Small intestine (tissue), 7 donors: ENCODE measurements at regions not wholly inside any gene's neighbourhood (a gene's known extent, or its start where the extent isn't known, plus 50 kb on each side); places are given as distances from the start of the nearest gene placed in this dataset.

ENCODE experiments used
- DNase-seq, 2 donors: peaks; one replicate each; pipeline versions ENCODE4 v3.0.0 to v3.0.0-alpha.2; 2013
- FAIRE-seq: peaks from 2 replicates; lab custom pipeline; 2012; peaks lifted over from hg19 to GRCh38; lab: Jason Lieb, UNC
- H3K27ac ChIP-seq, 3 donors: one replicate each; pipeline ENCODE4 v1.5.1; 2013; ENCODE audit warnings: low read length in 2 of 3, mild to moderate bottlenecking in 2 of 3, control low read depth in 1 of 3, inconsistent platforms in 1 of 3, low read depth in 1 of 3, moderate library complexity in 1 of 3
- H3K27me3 ChIP-seq, 3 donors: one replicate each; pipeline ENCODE4 v1.6.1; 2013; ENCODE audit warnings: low read length in 3 of 3, inconsistent platforms in 1 of 3; ENCODE audit not compliant: control insufficient read depth in 3 of 3, insufficient read depth in 3 of 3
- H3K36me3 ChIP-seq, 3 donors: one replicate each; pipeline ENCODE4 v1.6.1; 2013; ENCODE audit warnings: low read length in 3 of 3, inconsistent platforms in 1 of 3, low read depth in 1 of 3, mild to moderate bottlenecking in 1 of 3, moderate library complexity in 1 of 3; ENCODE audit not compliant: control insufficient read depth in 3 of 3, insufficient read depth in 2 of 3
- H3K4me1 ChIP-seq, 3 donors: one replicate each; pipeline ENCODE4 v1.6.1; 2013; ENCODE audit warnings: low read length in 2 of 3, inconsistent platforms in 1 of 3, low read depth in 1 of 3, mild to moderate bottlenecking in 1 of 3, moderate library complexity in 1 of 3; ENCODE audit not compliant: control insufficient read depth in 3 of 3, insufficient read depth in 2 of 3
- H3K4me3 ChIP-seq, 3 donors: one replicate each; pipeline ENCODE4 v1.5.1; 2013; ENCODE audit warnings: low read length in 3 of 3, control low read depth in 1 of 3, inconsistent platforms in 1 of 3, low read depth in 1 of 3, mild to moderate bottlenecking in 1 of 3, moderate library complexity in 1 of 3
- H3K9me3 ChIP-seq, 2 donors: one replicate each; pipeline ENCODE4 v1.6.1; 2013; ENCODE audit warnings: low read depth in 1 of 2, low read length in 1 of 2; ENCODE audit not compliant: control insufficient read depth in 2 of 2, insufficient read depth in 1 of 2
- WGBS, 3 donors: extraction: QIAGEN DNeasy Blood & Tissue Kit; methylation state at CpG; one replicate each; pipeline ENCODE4 v1.1.7; 2013; 5-methylcytosine and 5-hydroxymethylcytosine counted together
- donor health status: healthy with polysubstance abuse.
- donor health status: control.
- donor health status: control.
- donor health status: Bipolar disorder and iron deficiency.
- donor health status: healthy.

DNA sequence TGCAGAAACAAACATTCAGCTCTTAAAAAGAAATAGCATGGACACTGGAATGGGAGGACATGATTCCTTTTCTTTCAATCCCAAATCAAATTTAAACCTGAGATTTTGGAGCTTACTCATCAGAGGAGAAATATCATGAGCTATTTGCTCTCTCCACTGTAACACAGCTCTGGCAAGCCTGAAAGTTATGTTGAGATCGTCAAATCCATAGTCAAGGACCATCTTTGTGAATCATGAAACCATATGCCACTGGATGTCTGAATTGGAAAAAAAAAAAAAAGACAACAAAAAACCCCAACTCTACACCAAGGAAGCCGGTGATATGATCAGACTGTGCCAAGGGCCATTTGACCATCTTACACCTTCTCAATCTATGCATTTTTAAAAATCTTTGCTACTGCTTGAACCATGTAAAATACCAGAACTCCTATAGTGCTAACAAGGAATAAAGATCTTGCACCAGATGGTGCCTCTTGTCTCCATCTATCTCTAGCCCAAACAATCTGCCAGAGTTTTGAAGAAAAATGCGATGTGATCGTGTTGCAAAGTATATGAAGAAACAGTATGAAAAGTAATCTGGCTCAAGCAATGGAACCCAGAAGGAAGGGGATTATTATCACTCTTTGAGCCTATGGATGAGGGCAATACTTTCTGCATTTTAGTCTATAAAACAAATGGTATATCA, 138.1 kb upstream of the MEF2C start:
- no peaks in the 10 kb centered on the region for H3K9me3 ChIP-seq
- H3K36me3 ChIP-seq = no peaks in the 10 kb centered on the region
- no peak overlapping the region for H3K27ac ChIP-seq
- WGBS, 3 donors = 89 to 91% (median 90%) methylated on average over 4 of the region's 4 CpGs
- no peaks in the 10 kb centered on the region for H3K27me3 ChIP-seq
- H3K4me3 ChIP-seq = no peak overlapping the region
- DNase-seq = no peak
- H3K4me1 ChIP-seq = no peaks in the 10 kb centered on the region
- FAIRE-seq = no peak

DNA sequence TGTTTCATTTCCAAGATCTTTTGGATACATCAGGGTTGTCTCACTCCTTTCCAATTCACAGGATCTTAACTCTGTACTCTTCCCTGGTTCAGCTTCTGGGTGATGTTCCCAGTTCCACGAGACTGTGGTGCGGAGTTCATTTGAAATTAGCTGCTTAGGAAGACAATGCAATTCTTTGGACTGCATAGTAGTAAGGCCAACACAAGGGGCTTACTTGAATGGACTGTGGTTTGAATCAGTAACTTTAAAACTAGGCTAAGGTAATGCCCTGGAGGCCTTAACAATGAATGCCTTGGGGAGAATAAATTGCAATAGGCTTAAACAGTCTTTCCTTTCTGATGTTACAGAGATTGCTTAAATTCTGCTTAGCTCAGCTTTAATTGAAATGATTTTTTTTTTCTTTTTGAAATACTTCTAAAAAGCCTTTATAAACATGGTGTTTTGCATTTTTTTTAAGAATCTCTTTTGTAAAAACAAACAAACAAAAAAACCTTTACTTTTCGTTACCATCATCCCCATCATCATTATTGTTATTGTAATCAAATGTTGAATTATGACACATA, 133.8 kb upstream of the MEF2C start:
- Histone ChIP-seq H3K36me3 (no peaks in the 10 kb centered on the region), H3K4me3 (no peak overlapping the region), H3K9me3 (no peaks in the 10 kb centered on the region), H3K27me3 (no peaks in the 10 kb centered on the region), H3K4me1 (no peaks in the 10 kb centered on the region), H3K27ac (no peak overlapping the region)
- FAIRE-seq (no peak), DNase-seq (no peak)
- 83 to 88% (median 87%) methylated on average over 3 of the region's 3 CpGs for WGBS, 3 donors

DNA sequence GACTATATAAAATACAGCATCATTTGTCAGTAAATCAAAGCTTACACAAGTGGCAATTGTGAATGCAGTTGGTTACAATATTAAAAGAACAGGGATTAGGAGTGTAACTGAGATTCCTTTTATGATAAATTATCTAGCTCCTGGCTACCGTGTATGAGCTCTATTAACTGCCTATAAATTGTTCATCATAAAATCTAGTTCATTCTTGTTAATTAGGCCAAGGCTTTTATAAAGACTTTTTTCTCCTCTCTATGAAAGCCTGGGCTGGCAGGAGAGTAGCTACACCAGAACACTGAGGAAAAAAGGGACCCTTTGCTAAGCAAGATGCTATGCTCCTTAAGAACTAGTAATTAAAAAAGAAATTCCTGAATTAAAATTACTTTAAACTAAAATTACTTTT, 132.4 kb upstream of the MEF2C start:
- DNase-seq (no peak), FAIRE-seq (no peak)
- H3K36me3 ChIP-seq = no peaks in the 10 kb centered on the region
- H3K4me3 ChIP-seq = no peak overlapping the region
- H3K4me1 ChIP-seq = no peaks in the 10 kb centered on the region
- no peaks in the 10 kb centered on the region for H3K27me3 ChIP-seq
- no peaks in the 10 kb centered on the region for H3K9me3 ChIP-seq
- H3K27ac ChIP-seq = no peak overlapping the region
- WGBS, 3 donors = 26 to 58% (median 38%) methylated on average over 1 of the region's 1 CpG

DNA sequence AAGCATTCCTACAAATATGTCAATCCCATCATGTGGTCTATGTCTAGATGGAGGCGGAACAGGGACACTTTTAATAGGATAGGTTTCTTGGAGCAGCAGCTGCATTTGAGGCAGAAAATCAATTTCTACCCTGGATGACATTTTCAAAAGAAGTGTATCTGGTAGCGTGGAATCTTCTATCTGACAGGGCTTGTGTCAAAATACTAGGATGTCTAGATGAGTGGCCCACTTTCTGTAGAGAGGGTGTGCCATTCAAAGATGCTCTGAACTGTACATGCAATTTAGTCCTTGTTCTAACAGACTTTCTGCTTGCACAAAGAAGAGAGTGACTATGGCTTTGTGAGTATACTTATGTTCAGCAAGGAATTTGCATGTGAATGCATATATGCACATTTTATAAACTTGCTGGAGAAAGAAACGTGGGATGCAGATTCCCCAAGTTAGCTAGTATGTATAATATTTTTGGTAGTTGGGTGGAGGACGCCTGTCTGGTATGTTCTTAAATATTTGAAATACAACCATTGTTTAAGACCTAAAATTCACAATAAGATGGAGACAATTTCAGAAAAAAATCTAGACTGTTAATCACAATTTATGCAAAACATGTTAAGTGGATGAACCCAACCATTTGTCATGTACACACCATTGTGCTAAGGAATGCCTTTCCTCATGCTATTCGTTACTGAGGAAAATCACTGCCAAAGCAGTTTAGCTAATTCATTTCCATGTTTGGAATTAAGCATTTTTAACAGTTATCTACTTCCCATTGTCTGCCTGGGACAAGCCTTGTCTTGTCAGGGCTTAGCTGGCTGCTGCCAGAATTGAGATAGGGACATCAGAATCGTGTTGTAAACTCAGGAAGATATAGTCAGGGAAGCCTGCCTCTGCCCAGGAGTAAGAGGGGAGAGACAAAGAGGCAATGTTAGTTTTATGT, 129.1 kb upstream of the MEF2C start:
- FAIRE-seq (no peak), DNase-seq (no peak)
- Histone ChIP-seq H3K4me1 (no peaks in the 10 kb centered on the region), H3K27me3 (no peaks in the 10 kb centered on the region), H3K36me3 (no peaks in the 10 kb centered on the region), H3K27ac (no peak overlapping the region), H3K4me3 (no peak overlapping the region), H3K9me3 (no peaks in the 10 kb centered on the region)
- 53 to 72% (median 55%) methylated on average over 6 of the region's 6 CpGs for WGBS, 3 donors

DNA sequence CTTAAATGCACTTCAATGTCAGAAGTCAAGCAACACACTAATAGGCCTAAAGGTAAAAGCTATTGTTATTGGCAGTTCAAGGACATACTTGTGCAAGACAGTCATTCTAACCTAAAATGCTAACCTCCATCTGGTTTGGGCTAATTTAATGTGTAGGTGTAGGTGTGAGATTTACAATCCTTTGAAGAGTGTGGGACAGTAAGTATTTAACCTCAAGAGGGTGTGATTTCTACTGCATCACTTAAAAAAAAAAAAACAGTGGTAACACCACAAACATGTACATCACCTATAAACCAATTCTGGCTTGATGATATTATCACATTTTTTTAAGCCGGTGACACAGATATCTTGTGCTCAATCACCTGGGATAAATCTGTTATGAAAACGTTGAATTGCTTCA, 127.5 kb upstream of the MEF2C start:
- H3K36me3 ChIP-seq = no peaks in the 10 kb centered on the region
- no peak for DNase-seq
- H3K27me3 ChIP-seq = no peaks in the 10 kb centered on the region
- WGBS, 3 donors = 85 to 90% (median 87%) methylated on average over 2 of the region's 2 CpGs
- H3K9me3 ChIP-seq = no peaks in the 10 kb centered on the region
- no peak overlapping the region for H3K4me3 ChIP-seq
- H3K4me1 ChIP-seq = no peaks in the 10 kb centered on the region
- FAIRE-seq = no peak
- no peak overlapping the region for H3K27ac ChIP-seq

DNA sequence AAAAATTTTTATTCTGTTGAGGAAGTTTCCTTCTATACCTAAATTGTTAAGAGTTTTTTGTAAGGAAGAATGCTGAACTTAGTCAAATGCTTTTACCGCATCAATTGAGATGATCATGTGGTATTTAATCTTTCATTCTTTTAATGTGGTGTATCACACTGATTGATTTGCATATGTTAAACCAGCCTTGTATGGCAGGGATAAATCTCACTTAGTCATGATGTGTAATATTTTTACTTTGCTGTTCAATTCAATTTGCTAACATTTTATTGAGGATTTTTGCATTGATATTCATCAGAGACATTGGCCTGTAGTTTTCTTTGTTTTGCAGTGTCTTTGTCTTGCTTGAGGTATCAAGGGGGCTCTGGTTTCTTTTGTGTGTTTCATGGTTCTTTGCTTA, 125.3 kb upstream of the MEF2C start:
- WGBS, 3 donors = 93 to 96% (median 96%) methylated on average over 1 of the region's 1 CpG
- H3K4me1 ChIP-seq = no peaks in the 10 kb centered on the region
- no peaks in the 10 kb centered on the region for H3K36me3 ChIP-seq
- H3K27ac ChIP-seq = no peak overlapping the region
- no peak overlapping the region for H3K4me3 ChIP-seq
- no peak for DNase-seq
- no peaks in the 10 kb centered on the region for H3K27me3 ChIP-seq
- FAIRE-seq = no peak
- H3K9me3 ChIP-seq = no peaks in the 10 kb centered on the region

DNA sequence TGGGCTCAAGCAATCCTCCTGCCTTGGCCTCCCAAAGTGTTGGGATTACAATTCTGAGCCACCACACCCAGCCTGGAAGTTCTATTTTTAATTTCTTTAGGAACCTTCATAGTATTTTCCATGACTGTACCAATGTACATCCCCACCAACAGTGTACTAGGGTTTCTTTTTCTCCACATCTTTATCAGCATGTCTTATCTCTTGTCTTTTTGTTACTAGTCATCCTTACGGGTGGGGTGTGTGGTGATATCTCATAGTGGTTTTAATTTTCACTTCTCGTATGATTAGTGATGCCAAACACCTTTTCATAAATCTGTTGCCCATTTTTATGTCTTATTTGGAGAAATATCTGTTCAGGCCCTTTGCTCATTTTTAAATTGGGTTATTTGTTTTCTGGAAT, 123.0 kb upstream of the MEF2C start:
- no peak for DNase-seq

DNA sequence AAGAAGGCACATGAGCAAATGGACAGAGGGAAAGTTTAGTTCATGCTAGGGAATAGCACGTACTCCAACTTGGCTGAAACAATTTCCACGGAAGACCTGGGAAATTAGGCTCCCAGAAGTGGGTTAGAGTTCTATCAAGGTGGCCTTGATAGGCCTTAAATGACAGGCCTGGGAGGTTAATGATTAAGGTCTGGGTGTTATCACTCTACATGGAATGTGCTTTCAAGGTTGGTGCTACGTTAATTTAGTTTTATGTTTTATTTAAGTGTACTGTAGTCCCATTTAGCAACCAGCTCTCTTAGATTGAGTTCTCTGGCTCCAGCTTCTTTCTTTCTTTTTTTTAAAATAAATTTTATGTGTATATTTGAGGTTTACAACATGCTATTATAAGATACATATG, 121.4 kb upstream of the MEF2C start:
- no peak for FAIRE-seq
- WGBS, 3 donors = 61 to 80% (median 73%) methylated on average over 3 of the region's 3 CpGs
- H3K9me3 ChIP-seq = no peaks in the 10 kb centered on the region
- no peaks in the 10 kb centered on the region for H3K4me1 ChIP-seq
- H3K36me3 ChIP-seq = no peaks in the 10 kb centered on the region
- no peaks in the 10 kb centered on the region for H3K27me3 ChIP-seq
- no peak for DNase-seq
- no peak overlapping the region for H3K4me3 ChIP-seq
- H3K27ac ChIP-seq = no peak overlapping the region

More for the DNA sequence above, 123.0 kb upstream of the MEF2C start:
- Histone ChIP-seq H3K4me3 (no peak overlapping the region), H3K27me3 (no peaks in the 10 kb centered on the region), H3K9me3 (no peaks in the 10 kb centered on the region), H3K27ac (no peak overlapping the region), H3K36me3 (no peaks in the 10 kb centered on the region), H3K4me1 (no peaks in the 10 kb centered on the region)
- no peak for FAIRE-seq
- 59 to 84% (median 66%) methylated on average over 2 of the region's 2 CpGs for WGBS, 3 donors
